Liver (tissue), 8 donors: ENCODE measurements at regions not wholly inside any gene's neighbourhood (a gene's known extent, or its start where the extent isn't known, plus 50 kb on each side); places are given as distances from the start of the nearest gene placed in this dataset.

Experiments used
- DNase-seq: peaks from one replicate; pipeline ENCODE4 v3.0.0-alpha.2; 2017; ENCODE audit warnings: low spot score
- H3K27ac ChIP-seq, 2 donors: one replicate each; pipeline ENCODE4 v1.7.0; 2013; ENCODE audit warnings: inconsistent platforms in 2 of 2, low read length in 2 of 2, control low read depth in 1 of 2, low read depth in 1 of 2, mild to moderate bottlenecking in 1 of 2
- H3K27me3 ChIP-seq, 4 donors: one replicate each; pipeline versions ENCODE4 v1.6.1 to v1.7.0; 2013; ENCODE audit warnings: low read length in 3 of 4, inconsistent platforms in 1 of 4, mild to moderate bottlenecking in 1 of 4, moderate library complexity in 1 of 4; ENCODE audit not compliant: control insufficient read depth in 4 of 4, insufficient read depth in 4 of 4
- H3K36me3 ChIP-seq, 4 donors: one replicate each; pipeline versions ENCODE4 v1.6.1 to v1.7.0; 2013; ENCODE audit warnings: low read length in 3 of 4, mild to moderate bottlenecking in 3 of 4, low read depth in 1 of 4, moderate library complexity in 1 of 4; ENCODE audit not compliant: control insufficient read depth in 4 of 4, insufficient read depth in 3 of 4
- H3K4me1 ChIP-seq, 4 donors: one replicate each; pipeline versions ENCODE4 v1.6.1 to v1.7.0; 2013; ENCODE audit warnings: low read length in 3 of 4, mild to moderate bottlenecking in 3 of 4, moderate library complexity in 1 of 4; ENCODE audit not compliant: control insufficient read depth in 4 of 4, insufficient read depth in 4 of 4
- H3K4me3 ChIP-seq, 3 donors: one replicate each; pipeline versions ENCODE4 v1.6.1 to v1.7.0; 2013; ENCODE audit warnings: low read length in 3 of 3, control low read depth in 1 of 3, low read depth in 1 of 3, mild to moderate bottlenecking in 1 of 3
- H3K9ac ChIP-seq, 2 donors: one replicate each; pipeline ENCODE4 v1.7.0; 2013; ENCODE audit warnings: low read length in 2 of 2, mild to moderate bottlenecking in 2 of 2, moderate library complexity in 2 of 2, control low read depth in 1 of 2, low read depth in 1 of 2
- H3K9me3 ChIP-seq, 4 donors: one replicate each; pipeline versions ENCODE4 v1.6.1 to v1.7.0; 2013; ENCODE audit warnings: low read length in 3 of 4; ENCODE audit not compliant: control insufficient read depth in 4 of 4
- ATF3 ChIP-seq: IDR thresholded peaks from 2 replicates; pipeline ENCODE4 v1.6.1; 2016; ENCODE audit warnings: antibody characterized with exemption
- CTCF ChIP-seq: fragments of 150-350 bp; IDR thresholded peaks from 2 replicates; pipeline ENCODE4 v1.5.1; 2017; ENCODE audit warnings: improper control_type of control experiment, low read depth, low read length; ENCODE audit not compliant: missing input control
- EGR1 ChIP-seq, 2 donors: IDR thresholded peaks; 2 replicates each; pipeline ENCODE4 v1.6.1; 2016 to 2018; ENCODE audit warnings: antibody characterized with exemption in 2 of 2, low read depth in 2 of 2
- FOXA1 ChIP-seq: IDR thresholded peaks from 2 replicates; pipeline ENCODE4 v1.6.1; 2016; ENCODE audit warnings: antibody characterized with exemption
- FOXA2 ChIP-seq: IDR thresholded peaks from 2 replicates; pipeline ENCODE4 v1.6.1; 2016; ENCODE audit warnings: antibody characterized with exemption
- GABPA ChIP-seq, 2 donors: IDR thresholded peaks in 1 of 2; conservative IDR thresholded peaks in 1 of 2; 2 replicates each; pipeline ENCODE4 v1.6.1; 2016; ENCODE audit warnings: antibody characterized with exemption in 2 of 2, mild to moderate bottlenecking in 1 of 2, moderate library complexity in 1 of 2
- HNF4A ChIP-seq, 2 donors: conservative IDR thresholded peaks; 2 replicates each; pipeline ENCODE4 v1.6.1; 2016; ENCODE audit warnings: antibody characterized with exemption in 2 of 2, mild to moderate bottlenecking in 2 of 2
- HNF4G ChIP-seq: IDR thresholded peaks from 2 replicates; pipeline ENCODE4 v1.6.1; 2016; ENCODE audit warnings: antibody characterized with exemption
- JUND ChIP-seq, 2 donors: IDR thresholded peaks; 2 replicates each; pipeline ENCODE4 v1.6.1; 2016; ENCODE audit warnings: antibody characterized with exemption in 2 of 2
- NR2F2 ChIP-seq: IDR thresholded peaks from 2 replicates; pipeline ENCODE4 v1.6.1; 2016; ENCODE audit warnings: antibody characterized with exemption
- RAD21 ChIP-seq, 2 donors: IDR thresholded peaks; 2 replicates each; pipeline ENCODE4 v1.6.1; 2016; ENCODE audit warnings: antibody characterized with exemption in 2 of 2, mild to moderate bottlenecking in 2 of 2
- REST ChIP-seq: IDR thresholded peaks from 2 replicates; pipeline ENCODE4 v1.6.1; 2016; ENCODE audit warnings: antibody characterized with exemption, mild to moderate bottlenecking
- RXRA ChIP-seq, 2 donors: IDR thresholded peaks; 2 replicates each; pipeline ENCODE4 v1.6.1; 2017 to 2018; ENCODE audit warnings: antibody characterized with exemption in 2 of 2, mild to moderate bottlenecking in 1 of 2
- SP1 ChIP-seq: IDR thresholded peaks from 2 replicates; pipeline ENCODE4 v1.6.1; 2018; ENCODE audit warnings: antibody characterized with exemption, mild to moderate bottlenecking
- TAF1 ChIP-seq: conservative IDR thresholded peaks from 2 replicates; pipeline ENCODE4 v1.6.1; 2016; ENCODE audit warnings: antibody characterized with exemption, mild to moderate bottlenecking
- YY1 ChIP-seq: IDR thresholded peaks from 2 replicates; pipeline ENCODE4 v1.6.1; 2016; ENCODE audit warnings: antibody characterized with exemption, mild to moderate bottlenecking
- ZBTB33 ChIP-seq: IDR thresholded peaks from 2 replicates; pipeline ENCODE4 v1.6.1; 2016; ENCODE audit warnings: antibody characterized with exemption
- WGBS: extraction: QIAGEN DNeasy Blood & Tissue Kit; methylation state at CpG from one replicate; pipeline ENCODE4 v1.1.7; 2013; 5-methylcytosine and 5-hydroxymethylcytosine counted together
- donor health status: healthy.
- donor health status: healthy.
- donor health status: healthy.
- donor health status: healthy.
- donor health status: healthy.

- Histone ChIP-seq H3K4me1 (no peaks in the 10 kb centered on the region), H3K9ac (no peak overlapping the region), H3K27ac (no peak overlapping the region), H3K9me3 (no peaks in the 10 kb centered on the region), H3K36me3 (no peaks in the 10 kb centered on the region), H3K27me3 (peaks cover 0 to 3% (median 0%) of the 10 kb centered on the region in 4 donors), H3K4me3 (no peak overlapping the region)
- no peak for DNase-seq
- TF ChIP-seq FOXA2 (no peak), RXRA (IDR thresholded peaks at IDR 0.05) (no peak), YY1 (no peak), JUND (IDR thresholded peaks at IDR 0.05) (no peak), CTCF (no peak), ATF3 (no peak), HNF4G (no peak), ZBTB33 (no peak), NR2F2 (no peak), RAD21 (IDR thresholded peaks at IDR 0.05) (no peak), HNF4A (conservative IDR thresholded peaks at IDR 0.05) (no peak), FOXA1 (no peak), GABPA (IDR thresholded peaks at IDR 0.05 in 1 of 2, conservative IDR thresholded peaks at IDR 0.05 in 1 of 2) (no peak), REST (no peak)
- WGBS, result 79% methylated on average over 7 of the region's 7 CpGs
Measured at GRCh38 chr3:153078826-153079225, 83.2 kb upstream of the RAP2B start.

GRCh38 chr3:153079386-153079785 lies 82.6 kb upstream of the RAP2B start:
- DNase-seq, result no peak
- Histone ChIP-seq H3K9me3 (no peaks in the 10 kb centered on the region), H3K27ac (no peak overlapping the region), H3K36me3 (no peaks in the 10 kb centered on the region), H3K9ac (no peak overlapping the region), H3K27me3 (peaks cover 0 to 3% (median 0%) of the 10 kb centered on the region in 4 donors), H3K4me1 (no peaks in the 10 kb centered on the region), H3K4me3 (no peak overlapping the region)
- TF ChIP-seq EGR1 (IDR thresholded peaks at IDR 0.05; ENCODE audit: low read depth in 2 of 2), result no peak
- no peak for TF ChIP-seq HNF4G
- no peak for TF ChIP-seq NR2F2
- TF ChIP-seq FOXA2, result no peak
- TF ChIP-seq HNF4A (conservative IDR thresholded peaks at IDR 0.05), result no peak
- no peak for TF ChIP-seq TAF1
- no peak for TF ChIP-seq YY1
- TF ChIP-seq JUND (IDR thresholded peaks at IDR 0.05), result no peak
- no peak for TF ChIP-seq GABPA (IDR thresholded peaks at IDR 0.05 in 1 of 2, conservative IDR thresholded peaks at IDR 0.05 in 1 of 2)
- TF ChIP-seq RAD21 (IDR thresholded peaks at IDR 0.05), result no peak
- no peak for TF ChIP-seq ZBTB33
- TF ChIP-seq REST, result no peak
- no peak for TF ChIP-seq RXRA (IDR thresholded peaks at IDR 0.05)
- no peak for TF ChIP-seq SP1
